SW480 (cell line): ENCODE measurements at regions not wholly inside any gene's neighbourhood (a gene's known extent, or its start where the extent isn't known, plus 50 kb on each side); places are given as distances from the start of the nearest gene placed in this dataset.
"Not testable (repeated sequence)": the region's sequence is repeated elsewhere in the genome, so short reads cannot be mapped to it uniquely, and the experiment has no call there.

Experiments
- DNase-seq: peaks from one replicate; pipeline ENCODE4 v3.0.0-alpha.2; 2016; ENCODE audit warnings: low spot score

DNA sequence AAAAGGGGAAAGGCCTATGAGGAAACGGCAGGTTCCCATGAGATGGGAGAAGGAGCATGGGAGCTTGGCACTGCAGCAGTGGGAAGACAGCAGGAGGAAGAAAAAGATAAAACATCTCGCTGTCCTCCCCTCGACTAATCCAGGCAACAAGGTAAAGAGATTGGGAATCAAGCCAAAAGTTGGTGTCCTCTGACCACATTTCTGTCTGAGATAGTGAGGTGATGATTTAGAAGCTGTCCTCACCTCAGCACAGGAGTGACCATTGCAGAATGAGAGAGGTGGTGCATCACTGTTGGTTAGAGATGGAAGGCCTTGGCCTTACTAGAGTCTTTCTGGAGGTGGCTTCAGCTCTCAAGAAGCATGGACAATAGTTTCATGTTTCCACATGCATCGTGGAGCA is 226.6 kb upstream of the CCDC54 start:
- no peak for DNase-seq

DNA sequence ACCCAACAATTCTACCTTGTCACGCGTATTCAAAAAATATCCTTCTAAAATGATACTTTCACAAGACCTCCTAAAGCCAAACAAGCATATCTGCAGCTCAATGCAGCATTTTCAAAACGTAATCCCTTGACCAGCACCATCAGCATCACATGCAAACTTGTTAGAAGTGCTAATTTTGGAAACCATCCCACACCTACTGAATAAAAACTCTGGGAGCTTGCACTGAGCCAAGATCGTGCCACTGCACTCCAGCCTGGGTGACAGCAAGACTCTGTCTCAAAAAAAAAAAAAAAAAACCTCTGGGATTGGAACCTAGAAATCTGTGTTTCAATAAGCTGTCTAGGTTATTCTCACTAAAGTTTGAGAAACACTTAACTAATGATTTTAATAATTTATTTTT is 223.3 kb upstream of the CCDC54 start:
- no peak for DNase-seq

DNA sequence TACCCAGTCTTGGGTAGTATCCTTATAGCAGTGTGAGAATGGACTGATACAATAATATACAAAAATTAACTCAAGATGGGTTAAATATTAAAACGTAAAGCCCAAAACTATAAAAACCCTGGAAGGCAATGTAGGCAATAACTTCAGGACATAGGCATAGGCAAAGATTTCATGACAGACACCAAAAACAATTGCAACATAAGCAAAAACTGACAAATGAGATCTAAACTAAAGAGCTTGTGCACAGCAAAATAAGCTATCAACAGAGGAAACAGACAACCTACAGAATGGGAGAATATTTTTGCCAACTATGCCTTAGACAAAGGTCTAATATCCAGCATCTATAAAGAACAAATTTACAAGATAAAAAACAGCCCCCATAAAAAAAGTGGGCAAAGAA is 204.8 kb upstream of the CCDC54 start:
- DNase-seq = no peak

DNA sequence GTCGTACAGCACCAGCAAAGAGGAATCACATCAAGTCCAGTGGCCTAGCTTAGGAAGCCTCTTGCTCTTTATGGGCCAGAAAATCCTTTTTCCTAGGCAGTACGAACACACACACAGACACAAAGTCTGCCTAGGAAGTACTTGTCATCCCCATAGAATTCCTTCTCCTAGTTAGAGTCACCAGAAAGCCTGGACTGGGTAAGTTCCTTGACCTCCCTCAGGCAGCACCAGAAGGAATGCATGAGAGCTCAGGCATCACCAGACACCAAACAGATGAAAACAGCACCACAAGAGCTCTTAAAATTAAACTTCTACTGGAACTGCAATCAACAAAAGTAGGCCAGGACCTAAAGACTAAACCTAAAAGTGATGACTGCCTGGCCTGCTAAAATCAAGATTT is 192.9 kb upstream of the CCDC54 start:
- no peak for DNase-seq

DNA sequence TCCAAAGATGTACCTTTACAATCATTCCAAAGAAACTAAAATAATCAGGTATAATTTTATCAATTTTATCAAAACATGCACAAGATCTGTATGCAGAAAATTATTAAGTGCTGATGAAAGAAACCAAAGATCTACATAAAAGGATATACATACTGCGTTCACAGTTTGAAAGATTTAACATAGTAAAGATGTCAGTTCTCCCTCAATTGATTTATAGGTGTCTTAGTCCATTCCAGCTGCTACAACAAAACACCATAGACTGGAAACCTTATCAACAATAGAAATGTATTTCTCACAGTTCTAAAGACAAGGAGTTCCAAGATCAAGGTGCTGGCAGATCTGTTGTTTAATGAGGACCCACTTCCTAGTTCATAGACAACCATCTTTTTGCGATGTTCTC is 189.0 kb upstream of the CCDC54 start:
- DNase-seq = no peak

DNA sequence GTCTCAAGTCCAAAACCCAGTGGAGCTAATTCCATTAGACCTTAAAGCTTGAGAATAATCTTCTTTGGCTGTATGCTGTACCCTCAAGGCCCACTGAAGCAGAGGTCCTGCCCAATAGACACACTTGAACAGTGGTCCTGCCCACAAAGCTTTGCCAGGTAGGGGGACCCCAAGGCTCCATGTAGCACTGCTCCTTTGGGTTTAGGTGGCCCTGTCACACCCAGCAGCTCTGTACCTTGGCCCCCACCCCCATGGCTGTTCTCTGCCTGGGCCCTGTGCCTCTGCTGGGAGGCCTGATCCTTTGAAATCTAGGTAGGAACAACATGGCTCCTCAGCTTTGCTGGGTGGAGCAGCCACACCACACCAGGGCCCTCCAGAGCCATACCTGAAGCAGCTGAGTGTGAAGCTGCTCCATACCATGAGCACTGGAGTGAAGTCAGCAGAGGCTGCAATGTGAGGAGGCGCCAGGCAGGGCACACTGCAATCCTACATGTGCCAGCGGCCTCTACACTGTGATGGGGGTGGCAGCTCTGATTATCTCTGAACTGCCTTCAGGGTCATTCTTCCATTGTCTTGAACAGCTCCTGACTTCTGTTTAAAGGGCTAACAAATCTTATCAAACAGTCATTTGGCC is 188.0 kb upstream of the CCDC54 start:
- DNase-seq = no peak

DNA sequence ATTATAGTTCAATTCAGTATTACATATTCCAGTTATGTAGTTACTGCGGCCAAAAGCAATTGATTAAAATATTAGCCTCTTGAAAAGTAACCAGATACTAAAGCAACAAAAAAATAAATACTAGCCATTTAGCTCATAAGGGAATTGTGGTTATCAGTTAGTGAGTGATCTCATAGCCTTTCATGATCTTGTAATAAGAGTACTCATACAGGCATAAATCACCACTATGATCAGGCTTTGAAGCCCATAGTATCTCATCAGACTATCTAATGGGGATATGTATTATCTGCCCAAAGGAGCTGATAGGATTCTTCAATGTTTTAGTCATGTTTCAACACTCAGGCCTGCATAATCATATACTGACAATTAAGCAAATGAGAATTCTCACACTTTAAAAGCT is 184.1 kb upstream of the CCDC54 start:
- no peak for DNase-seq

DNA sequence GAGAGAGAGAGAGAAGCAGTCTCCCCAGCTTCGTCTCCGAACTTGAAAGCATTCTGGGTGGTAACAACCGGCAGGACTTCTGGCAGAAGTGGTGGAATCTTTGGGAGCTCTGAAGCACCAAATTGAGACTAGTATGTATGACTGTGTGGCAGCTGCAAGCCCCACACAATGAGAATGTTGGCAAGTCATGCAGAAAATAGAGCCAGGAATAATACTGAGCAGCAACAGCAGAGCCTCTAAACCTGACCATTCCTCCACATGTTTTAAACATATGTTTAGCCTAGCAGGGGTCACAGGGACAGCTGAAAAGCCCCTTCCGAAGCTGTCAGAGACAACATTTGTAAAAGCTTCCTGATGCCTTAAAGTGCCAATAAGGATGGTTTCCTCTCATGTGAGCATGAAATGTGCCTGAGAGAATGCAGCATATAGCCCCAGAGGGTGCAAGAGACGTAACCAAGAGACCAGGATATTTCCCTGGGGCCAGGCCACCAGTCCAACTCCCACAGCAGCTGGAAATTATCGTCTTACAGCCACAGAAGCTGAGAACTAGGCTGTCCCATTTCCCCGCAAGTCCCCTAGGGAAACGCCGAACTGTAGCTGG is 178.6 kb upstream of the CCDC54 start:
- no peak for DNase-seq

DNA sequence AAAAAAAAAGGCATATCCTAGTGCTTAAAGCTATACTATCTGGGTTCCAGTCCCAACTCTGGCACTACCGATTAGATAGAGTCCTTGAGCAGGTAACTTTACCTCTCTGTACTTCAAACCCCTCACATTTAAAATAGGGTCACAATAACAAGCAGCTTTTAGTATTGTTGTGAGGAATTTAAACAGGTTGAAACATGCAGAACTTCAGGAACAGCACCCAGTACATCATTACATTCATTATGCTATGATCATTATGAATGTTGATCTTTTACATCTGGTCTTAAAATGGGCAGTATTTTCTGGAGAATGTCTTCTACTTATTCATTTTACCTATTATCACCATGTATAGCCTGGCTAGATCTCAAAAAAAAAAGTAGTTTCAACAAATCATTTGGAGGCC is 176.1 kb upstream of the CCDC54 start:
- no peak for DNase-seq

DNA sequence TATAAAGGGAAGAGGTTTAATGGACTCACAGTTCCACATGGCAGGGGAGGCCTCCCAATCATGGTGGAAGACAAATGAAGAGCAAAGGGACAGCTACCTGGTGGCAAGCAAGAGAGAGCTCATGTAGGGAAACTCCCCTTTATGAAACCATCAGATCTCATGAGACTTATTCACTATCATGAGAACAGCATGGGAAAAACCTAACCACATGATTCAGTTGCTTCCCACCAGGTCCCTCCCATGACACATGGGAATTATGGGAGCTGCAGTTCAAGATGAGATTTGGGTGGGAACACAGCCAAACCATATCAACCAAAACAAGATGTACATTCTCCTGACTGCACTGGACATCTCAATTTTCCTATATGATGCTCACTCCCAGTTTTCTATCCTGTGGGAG is 174.4 kb upstream of the CCDC54 start:
- DNase-seq = not testable (repeated sequence)

DNA sequence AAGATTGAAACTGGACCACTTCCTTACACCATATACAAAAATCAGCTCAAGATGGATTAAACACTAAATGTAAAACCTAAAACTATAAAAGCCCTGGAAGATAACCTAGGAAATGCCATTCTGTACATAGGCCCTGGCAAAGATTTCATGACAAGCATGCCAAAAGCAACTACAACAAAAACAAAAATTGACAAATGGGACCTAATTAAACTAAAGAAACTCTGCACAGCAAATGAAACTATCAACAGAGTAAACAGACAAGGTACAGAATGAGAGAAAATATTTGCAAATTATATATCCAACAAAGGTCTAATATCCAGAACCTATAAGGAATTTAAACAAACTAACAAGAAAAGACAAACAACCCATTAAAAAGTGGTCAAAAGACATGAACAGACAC is 173.1 kb upstream of the CCDC54 start:
- no peak for DNase-seq

DNA sequence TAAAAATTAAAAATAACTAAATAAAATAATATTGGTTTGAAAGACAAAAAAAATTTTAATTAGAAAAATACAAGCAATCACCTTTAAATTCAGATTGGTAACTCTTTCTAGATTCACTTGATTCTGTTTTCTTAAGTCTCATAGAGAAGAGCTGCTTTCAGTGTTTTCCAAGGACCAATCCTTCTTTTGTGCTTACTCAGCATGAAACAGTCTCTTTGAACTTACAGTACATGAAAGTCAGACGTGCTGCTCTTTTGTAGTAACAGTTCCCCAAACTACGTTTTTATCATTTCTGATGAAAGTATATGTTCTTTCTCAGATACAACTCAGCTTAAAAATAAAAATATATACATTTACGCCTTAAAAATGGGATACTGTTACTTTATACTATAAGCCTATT is 171.9 kb upstream of the CCDC54 start:
- no peak for DNase-seq

DNA sequence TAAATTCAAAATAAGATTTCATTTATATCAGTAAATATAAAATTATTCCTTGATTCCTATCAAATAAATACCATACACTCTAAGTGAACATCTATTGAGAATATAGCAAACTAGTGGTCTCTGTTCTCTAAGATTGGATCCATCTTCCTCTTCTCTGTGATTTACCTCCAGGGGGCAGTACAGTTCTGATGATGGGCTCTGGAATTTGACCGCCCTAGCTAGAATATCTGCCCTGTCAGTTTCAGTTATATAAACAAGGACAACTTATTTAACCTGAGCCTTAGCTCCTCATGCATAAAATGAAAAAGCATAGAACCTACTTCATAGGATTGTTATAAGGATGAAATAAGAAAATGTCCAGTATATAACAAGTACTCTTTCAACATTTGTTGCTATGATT is 171.1 kb upstream of the CCDC54 start:
- DNase-seq = peak; percentile 33

DNA sequence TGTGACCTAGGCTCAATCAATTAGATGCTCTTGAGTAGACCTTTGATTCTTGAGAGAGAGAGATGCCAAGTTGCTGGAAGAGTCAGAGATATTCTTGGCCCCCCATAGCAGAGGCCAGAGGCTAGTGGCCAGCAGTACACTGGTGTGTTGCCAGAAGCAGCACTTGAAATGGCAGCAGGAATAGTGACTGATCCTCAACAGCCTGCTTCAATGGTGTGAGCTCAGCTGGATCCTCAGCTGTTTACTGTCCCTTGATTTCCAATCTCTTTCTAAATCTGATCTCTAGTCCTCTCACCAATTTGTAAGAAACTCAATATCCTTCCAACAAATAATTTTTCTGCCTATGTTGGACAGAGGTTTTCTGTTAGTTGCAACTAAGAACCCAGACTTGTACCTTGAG is 170.3 kb upstream of the CCDC54 start:
- DNase-seq = no peak

DNA sequence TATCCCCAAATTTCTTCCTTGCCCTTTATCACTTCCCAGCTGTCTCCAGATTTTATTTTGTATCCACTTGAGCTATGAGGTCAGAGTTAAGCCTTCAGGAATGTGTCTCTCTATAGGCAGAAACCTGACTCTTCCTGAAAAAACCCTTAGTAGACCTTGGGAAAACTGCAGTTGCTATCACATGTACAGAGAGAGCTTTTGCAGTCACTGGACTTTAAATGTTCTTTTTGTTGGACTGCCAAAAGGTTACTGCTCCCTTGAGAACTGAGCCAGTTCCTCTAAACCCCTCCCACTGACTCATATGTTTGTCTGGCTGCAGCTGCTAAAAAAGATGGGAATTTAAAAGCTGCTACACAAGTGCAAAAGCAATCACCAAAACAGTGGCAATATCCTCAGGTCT is 169.1 kb upstream of the CCDC54 start:
- peak; percentile 17 for DNase-seq

DNA sequence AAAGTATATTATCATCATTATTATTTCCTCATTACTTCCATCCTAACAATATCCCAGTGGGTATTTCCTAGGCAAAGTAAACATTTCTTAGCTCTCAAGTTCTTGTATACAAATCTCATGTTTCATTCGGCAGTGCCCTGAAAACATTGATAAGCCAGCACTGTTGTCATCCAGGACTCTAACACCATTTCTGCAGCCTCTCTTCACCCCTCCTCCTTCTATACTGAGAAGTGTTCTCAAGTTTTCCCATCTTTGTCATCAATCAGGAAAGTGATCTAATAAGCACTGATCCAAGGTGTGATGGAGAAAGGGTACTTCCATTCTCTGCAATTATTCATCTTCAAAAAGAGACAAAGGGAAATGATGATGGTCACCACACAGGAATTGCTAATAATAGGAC is 168.4 kb upstream of the CCDC54 start:
- DNase-seq = no peak

DNA sequence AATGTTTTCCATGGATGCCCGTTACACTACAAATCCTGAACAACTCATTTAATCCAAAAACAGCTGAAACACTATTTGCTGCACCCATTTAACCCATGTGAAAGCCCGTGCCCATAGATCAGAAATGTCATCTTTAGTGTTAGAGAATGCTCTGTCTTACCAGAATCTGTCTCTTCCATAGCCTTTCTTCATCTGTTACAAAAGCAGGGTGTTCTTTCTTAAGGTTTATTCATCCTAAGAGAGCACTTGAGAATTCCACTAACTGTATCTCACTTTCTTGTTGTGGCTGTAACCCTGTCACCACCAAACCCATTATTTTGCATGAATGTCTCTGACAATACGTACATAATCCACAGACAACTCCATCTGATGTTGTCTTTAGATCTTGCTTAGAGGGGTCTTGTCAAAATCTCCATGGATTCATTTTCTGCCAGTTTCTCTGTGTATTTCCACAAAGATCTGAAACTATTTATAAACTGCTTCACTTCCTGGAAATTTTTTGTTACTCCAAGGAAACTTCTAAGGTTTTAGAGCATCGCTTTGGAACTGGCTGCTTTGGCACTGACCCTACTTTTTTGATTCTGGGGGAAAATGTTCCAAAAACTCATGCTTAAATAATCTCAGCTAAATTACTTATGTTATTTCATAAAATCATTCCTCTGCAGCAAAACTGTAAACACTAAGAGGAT is 167.8 kb upstream of the CCDC54 start:
- DNase-seq = no peak

DNA sequence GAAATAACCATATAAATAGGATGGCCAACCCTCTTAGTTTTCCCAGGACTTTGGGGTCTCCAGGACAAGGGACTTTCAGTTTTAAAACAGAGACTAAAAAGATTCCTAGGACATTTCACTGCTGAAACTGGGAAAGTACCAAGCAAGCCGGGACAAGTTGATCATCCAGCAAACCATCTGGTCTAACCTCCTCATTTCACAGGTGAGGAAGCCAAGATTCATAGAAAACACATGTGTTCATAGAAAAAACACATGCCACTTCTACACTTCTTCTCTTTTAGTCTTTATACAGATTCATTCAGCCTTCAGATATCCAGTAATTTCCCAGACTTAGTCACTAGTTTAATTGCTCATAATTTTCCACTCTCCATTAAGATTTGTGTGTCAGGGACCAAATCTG is 165.6 kb upstream of the CCDC54 start:
- DNase-seq = no peak

DNA sequence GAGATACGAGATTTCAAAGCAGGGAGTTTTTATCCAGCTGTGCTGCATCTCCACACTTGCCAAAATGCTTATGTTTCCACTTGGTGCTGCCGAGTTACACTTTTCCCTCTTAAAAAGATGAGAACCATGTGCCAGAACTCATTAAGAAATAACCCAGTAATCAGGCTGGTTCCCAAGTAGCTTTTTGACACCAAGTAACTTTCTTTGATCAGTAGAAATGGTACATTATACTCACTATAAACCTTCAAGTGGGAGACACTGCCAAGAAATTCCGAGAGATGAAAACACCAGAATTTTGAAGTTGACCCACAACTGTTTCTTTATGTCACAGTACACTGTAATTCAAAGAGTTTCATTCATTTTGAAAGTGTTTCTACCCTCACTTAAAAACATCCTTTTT is 164.6 kb upstream of the CCDC54 start:
- no peak for DNase-seq

DNA sequence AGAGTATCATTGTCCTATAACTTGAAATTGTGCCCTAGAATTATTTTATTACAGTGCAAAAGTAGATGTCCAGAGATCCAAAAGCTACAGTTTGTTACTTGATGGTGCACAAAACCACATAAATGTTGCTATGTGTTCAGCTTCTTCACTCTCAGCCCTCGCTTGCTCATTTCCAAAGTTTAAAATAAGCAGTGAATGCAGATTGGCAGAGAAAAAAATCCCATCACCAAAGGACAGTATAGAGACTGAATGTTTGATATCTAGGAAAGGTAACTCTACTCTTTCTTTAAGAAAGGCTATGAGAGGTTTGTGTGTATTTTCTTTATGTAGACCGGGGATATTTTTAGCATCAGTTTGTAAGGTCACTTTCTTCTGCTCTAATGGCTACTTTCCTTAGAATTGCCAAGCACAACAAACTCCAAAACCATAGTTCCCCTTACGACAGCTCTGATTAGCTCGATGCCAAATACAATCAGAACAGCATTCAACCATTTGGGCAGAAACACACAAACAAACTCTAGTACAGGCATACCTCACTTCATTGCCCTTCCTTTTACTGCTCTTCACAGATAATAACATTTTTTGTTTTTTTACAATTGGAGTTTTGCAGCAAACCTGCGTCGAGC is 164.1 kb upstream of the CCDC54 start:
- no peak for DNase-seq

DNA sequence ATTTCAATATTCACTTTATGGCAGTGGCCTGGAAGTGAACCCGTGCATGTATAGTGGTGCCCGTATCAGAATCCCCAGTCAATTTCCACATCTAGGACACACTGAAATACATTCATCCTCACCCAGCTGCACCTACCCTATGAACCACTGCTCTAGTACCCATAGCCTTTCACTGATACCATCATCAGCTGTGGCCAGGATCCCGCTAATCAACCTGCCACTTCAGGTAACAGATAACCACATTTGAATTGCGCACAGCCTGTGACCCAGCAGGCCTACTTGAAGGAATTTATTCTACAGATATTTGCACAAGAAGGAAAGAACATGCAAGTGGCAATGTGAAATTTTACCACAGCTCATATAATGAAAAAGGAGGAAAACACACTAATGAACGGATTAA is 161.0 kb upstream of the CCDC54 start:
- no peak for DNase-seq

DNA sequence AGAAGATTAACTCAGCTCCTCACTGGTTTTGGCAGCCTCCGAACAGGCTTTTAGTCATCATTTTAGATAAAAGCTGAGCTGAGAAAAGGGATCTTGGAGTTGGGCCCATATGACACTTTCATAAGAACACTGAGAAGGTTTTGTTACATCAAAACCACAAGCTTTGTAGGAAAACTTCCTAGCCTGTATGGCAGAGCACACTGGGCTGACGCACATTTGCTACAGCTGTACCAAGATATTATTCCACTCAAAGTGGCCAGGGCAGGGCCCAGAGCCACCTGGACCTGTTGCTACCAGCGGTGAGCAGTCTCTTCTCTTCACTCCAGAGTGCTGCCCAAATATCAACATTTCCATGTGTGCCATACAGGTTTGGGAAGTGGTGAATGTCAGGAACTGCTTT is 160.5 kb upstream of the CCDC54 start:
- no peak for DNase-seq

DNA sequence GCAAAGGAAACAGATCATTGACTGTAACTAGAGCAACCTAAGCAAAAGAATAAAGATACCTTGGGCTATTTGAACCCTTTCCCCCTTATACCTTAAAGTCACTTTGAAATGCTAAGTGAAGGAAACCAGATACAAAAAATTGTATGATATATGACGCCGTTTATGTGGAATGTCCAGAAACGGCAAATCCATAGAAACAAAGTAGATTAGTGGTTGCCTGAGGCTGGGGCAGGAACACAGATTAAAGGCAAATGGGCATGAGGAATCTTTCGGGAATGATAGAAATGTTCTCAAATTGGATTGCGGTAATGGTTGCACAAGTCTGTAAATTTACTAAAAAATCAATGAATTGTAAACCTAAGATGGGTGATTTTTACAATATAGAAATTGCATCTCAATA is 160.1 kb upstream of the CCDC54 start:
- DNase-seq = no peak
